ENCODE measurements at regions not wholly inside any gene's neighbourhood (a gene's known extent, or its start where the extent isn't known, plus 50 kb on each side); places are given as distances from the start of the nearest gene placed in this dataset.

GRCh38 chr10:130686689-130687300 lies 550.6 kb downstream of the GLRX3 start:
- Histone ChIP-seq H3K4me1 (ENCODE audit: control insufficient read depth, low read depth, low read length) (no peaks in the 10 kb centered on the region), H3K27me3 (ENCODE audit: control insufficient read depth, insufficient read depth, low read length) (no peaks in the 10 kb centered on the region), H3K36me3 (ENCODE audit: control insufficient read depth, low read depth, low read length) (no peaks in the 10 kb centered on the region), H3K4me3 (ENCODE audit: low read length) (no peak overlapping the region), H3K9ac (ENCODE audit: low read length) (no peak overlapping the region), H3K27ac (ENCODE audit: low read length) (no peak overlapping the region), H3K9me3 (ENCODE audit: control insufficient read depth, low read depth, low read length) (no peaks in the 10 kb centered on the region)

- Histone ChIP-seq H3K4me3 (ENCODE audit: low read length) (no peak overlapping the region), H3K27ac (ENCODE audit: low read length) (no peak overlapping the region), H3K9ac (ENCODE audit: low read length) (no peak overlapping the region), H3K9me3 (ENCODE audit: control insufficient read depth, low read depth, low read length) (no peaks in the 10 kb centered on the region), H3K4me1 (ENCODE audit: control insufficient read depth, low read depth, low read length) (no peaks in the 10 kb centered on the region), H3K27me3 (ENCODE audit: control insufficient read depth, insufficient read depth, low read length) (no peaks in the 10 kb centered on the region), H3K36me3 (ENCODE audit: control insufficient read depth, low read depth, low read length) (no peaks in the 10 kb centered on the region)
Measured at GRCh38 chr10:130687566-130687965, 551.4 kb downstream of the GLRX3 start.

GRCh38 chr10:130689743-130690626 lies 553.8 kb downstream of the GLRX3 start:
- no peaks in the 10 kb centered on the region for H3K4me1 ChIP-seq (ENCODE audit: control insufficient read depth, low read depth, low read length)
- no peaks in the 10 kb centered on the region for H3K36me3 ChIP-seq (ENCODE audit: control insufficient read depth, low read depth, low read length)
- H3K27ac ChIP-seq (ENCODE audit: low read length): no peak overlapping the region
- H3K9ac ChIP-seq (ENCODE audit: low read length): no peak overlapping the region
- no peaks in the 10 kb centered on the region for H3K9me3 ChIP-seq (ENCODE audit: control insufficient read depth, low read depth, low read length)
- no peaks in the 10 kb centered on the region for H3K27me3 ChIP-seq (ENCODE audit: control insufficient read depth, insufficient read depth, low read length)
- no peak overlapping the region for H3K4me3 ChIP-seq (ENCODE audit: low read length)

- Histone ChIP-seq H3K9me3 (ENCODE audit: control insufficient read depth, low read depth, low read length) (no peaks in the 10 kb centered on the region), H3K27me3 (ENCODE audit: control insufficient read depth, insufficient read depth, low read length) (no peaks in the 10 kb centered on the region), H3K4me3 (ENCODE audit: low read length) (no peak overlapping the region), H3K4me1 (ENCODE audit: control insufficient read depth, low read depth, low read length) (no peaks in the 10 kb centered on the region), H3K9ac (ENCODE audit: low read length) (no peak overlapping the region), H3K27ac (ENCODE audit: low read length) (no peak overlapping the region), H3K36me3 (ENCODE audit: control insufficient read depth, low read depth, low read length) (no peaks in the 10 kb centered on the region)
Measured at GRCh38 chr10:130691776-130692175, 555.6 kb downstream of the GLRX3 start.

DNA sequence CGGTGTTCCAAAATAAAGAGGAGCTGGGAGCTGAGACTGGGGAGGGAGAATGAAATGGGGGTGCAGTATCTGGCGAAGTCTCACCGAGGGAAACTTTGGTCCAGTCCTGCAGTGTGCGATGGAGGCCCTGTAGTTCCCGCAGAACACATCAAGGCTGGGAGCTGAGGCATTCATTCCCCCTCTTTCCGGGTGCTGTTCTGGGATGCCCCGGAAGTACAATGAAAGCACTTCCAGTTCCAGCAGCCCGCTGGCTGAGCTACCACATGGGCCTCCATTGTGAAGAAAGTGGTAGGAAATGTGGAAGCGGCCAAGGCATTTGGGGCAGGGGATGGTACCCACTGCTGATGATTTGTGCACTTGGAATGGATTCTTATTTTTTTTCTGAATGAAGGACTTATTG lies 560.7 kb downstream of the GLRX3 start:
- no peaks in the 10 kb centered on the region for H3K27me3 ChIP-seq (ENCODE audit: control insufficient read depth, insufficient read depth, low read length)
- no peak overlapping the region for H3K9ac ChIP-seq (ENCODE audit: low read length)
- H3K9me3 ChIP-seq (ENCODE audit: control insufficient read depth, low read depth, low read length): no peaks in the 10 kb centered on the region
- no peaks in the 10 kb centered on the region for H3K36me3 ChIP-seq (ENCODE audit: control insufficient read depth, low read depth, low read length)
- H3K27ac ChIP-seq (ENCODE audit: low read length): no peak overlapping the region
- H3K4me1 ChIP-seq (ENCODE audit: control insufficient read depth, low read depth, low read length): no peaks in the 10 kb centered on the region
- H3K4me3 ChIP-seq (ENCODE audit: low read length): no peak overlapping the region

GRCh38 chr10:130707389-130707979 lies 571.3 kb downstream of the GLRX3 start:
- Histone ChIP-seq H3K4me3 (ENCODE audit: low read length) (no peak overlapping the region), H3K27me3 (ENCODE audit: control insufficient read depth, insufficient read depth, low read length) (no peaks in the 10 kb centered on the region), H3K4me1 (ENCODE audit: control insufficient read depth, low read depth, low read length) (no peaks in the 10 kb centered on the region), H3K36me3 (ENCODE audit: control insufficient read depth, low read depth, low read length) (no peaks in the 10 kb centered on the region), H3K9me3 (ENCODE audit: control insufficient read depth, low read depth, low read length) (no peaks in the 10 kb centered on the region), H3K27ac (ENCODE audit: low read length) (no peak overlapping the region), H3K9ac (ENCODE audit: low read length) (no peak overlapping the region)

DNA sequence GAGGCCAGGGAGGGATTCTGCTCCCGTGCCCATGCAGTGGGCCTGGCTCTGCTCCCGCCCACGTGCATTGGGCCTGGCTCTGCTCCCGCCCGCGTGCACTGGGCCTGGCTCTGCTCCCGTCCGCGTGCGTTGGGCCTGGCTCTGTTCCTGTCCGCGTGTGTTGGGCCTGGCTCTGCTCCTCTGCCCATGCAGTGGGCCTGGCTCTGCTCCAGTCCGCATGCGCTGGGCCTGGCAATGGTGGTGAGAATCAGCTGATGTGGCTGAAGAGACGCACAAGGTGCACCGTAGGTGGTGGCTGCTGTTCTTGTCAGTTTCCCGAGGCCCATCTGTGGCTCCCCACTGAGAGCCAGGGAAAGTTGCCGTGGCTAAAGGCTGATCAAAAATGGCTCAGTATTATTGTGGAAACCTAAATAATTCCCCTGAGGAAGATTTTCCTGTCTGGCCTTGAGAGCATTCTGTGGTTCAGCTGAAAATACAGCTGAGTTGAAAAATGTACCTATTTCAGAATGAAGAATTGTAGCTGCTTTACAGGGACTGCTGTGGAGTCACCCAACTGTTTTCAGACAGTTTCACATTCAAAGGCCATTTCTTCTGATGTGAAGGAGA lies 572.4 kb downstream of the GLRX3 start:
- Histone ChIP-seq H3K27me3 (ENCODE audit: control insufficient read depth, insufficient read depth, low read length) (no peaks in the 10 kb centered on the region), H3K9ac (ENCODE audit: low read length) (no peak overlapping the region), H3K4me1 (ENCODE audit: control insufficient read depth, low read depth, low read length) (no peaks in the 10 kb centered on the region), H3K9me3 (ENCODE audit: control insufficient read depth, low read depth, low read length) (no peaks in the 10 kb centered on the region), H3K36me3 (ENCODE audit: control insufficient read depth, low read depth, low read length) (no peaks in the 10 kb centered on the region), H3K27ac (ENCODE audit: low read length) (no peak overlapping the region), H3K4me3 (ENCODE audit: low read length) (no peak overlapping the region)

DNA sequence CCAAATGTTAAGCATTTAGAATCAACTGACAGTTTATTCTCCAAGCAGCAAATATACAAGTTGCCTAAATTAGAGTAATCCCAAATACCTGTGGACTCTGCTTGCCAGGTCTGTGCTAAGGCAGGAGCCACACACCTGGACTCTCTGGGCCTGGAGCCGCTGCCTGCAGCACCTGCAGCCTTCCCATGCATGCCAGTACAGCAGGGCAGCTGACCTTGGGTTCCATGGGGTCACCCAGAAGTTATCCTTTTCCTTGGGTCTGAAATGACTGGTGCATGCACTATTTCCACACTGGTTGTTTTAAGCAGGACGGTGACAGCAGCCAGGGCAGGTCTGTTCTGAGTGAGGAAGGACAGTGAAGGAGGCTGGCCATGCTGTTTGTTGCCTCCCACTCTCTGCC lies 573.2 kb downstream of the GLRX3 start:
- no peaks in the 10 kb centered on the region for H3K4me1 ChIP-seq (ENCODE audit: control insufficient read depth, low read depth, low read length)
- no peaks in the 10 kb centered on the region for H3K9me3 ChIP-seq (ENCODE audit: control insufficient read depth, low read depth, low read length)
- no peak overlapping the region for H3K9ac ChIP-seq (ENCODE audit: low read length)
- H3K27me3 ChIP-seq (ENCODE audit: control insufficient read depth, insufficient read depth, low read length): no peaks in the 10 kb centered on the region
- no peak overlapping the region for H3K4me3 ChIP-seq (ENCODE audit: low read length)
- H3K27ac ChIP-seq (ENCODE audit: low read length): no peak overlapping the region
- H3K36me3 ChIP-seq (ENCODE audit: control insufficient read depth, low read depth, low read length): no peaks in the 10 kb centered on the region

- no peaks in the 10 kb centered on the region for H3K9me3 ChIP-seq (ENCODE audit: control insufficient read depth, low read depth, low read length)
Measured at GRCh38 chr10:130711072-130711471, 574.9 kb downstream of the GLRX3 start.

DNA sequence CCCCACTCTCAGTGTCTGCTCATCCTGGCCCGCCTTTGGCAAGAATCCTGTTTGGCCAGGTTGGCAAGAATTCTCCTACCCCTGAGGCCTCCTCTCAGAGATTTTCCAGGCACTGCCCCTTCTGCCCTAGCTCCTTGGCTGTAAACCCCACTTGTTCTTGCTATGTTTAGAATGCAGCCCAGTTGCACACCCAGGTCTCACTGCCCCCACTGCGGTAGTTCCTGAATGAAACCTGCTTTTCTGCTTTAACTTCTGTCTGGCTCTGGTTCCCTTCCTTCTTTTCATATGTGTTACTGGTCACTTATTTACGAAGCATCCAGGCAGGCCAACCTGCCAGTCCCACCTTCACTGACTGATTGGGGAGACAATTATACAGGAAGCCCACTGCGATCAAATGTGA lies 576.9 kb downstream of the GLRX3 start:
- Histone ChIP-seq H3K27me3 (ENCODE audit: control insufficient read depth, insufficient read depth, low read length) (no peaks in the 10 kb centered on the region), H3K36me3 (ENCODE audit: control insufficient read depth, low read depth, low read length) (no peaks in the 10 kb centered on the region), H3K4me1 (ENCODE audit: control insufficient read depth, low read depth, low read length) (no peaks in the 10 kb centered on the region), H3K9me3 (ENCODE audit: control insufficient read depth, low read depth, low read length) (no peaks in the 10 kb centered on the region), H3K27ac (ENCODE audit: low read length) (no peak overlapping the region), H3K9ac (ENCODE audit: low read length) (no peak overlapping the region), H3K4me3 (ENCODE audit: low read length) (no peak overlapping the region)

More at GRCh38 chr10:130711072-130711471, 574.9 kb downstream of the GLRX3 start:
- no peak overlapping the region for H3K4me3 ChIP-seq (ENCODE audit: low read length)
- no peaks in the 10 kb centered on the region for H3K36me3 ChIP-seq (ENCODE audit: control insufficient read depth, low read depth, low read length)
- H3K27me3 ChIP-seq (ENCODE audit: control insufficient read depth, insufficient read depth, low read length): no peaks in the 10 kb centered on the region
- H3K9ac ChIP-seq (ENCODE audit: low read length): no peak overlapping the region
- no peak overlapping the region for H3K27ac ChIP-seq (ENCODE audit: low read length)
- H3K4me1 ChIP-seq (ENCODE audit: control insufficient read depth, low read depth, low read length): no peaks in the 10 kb centered on the region

- no peaks in the 10 kb centered on the region for H3K36me3 ChIP-seq (ENCODE audit: control insufficient read depth, low read depth, low read length)
- no peaks in the 10 kb centered on the region for H3K27me3 ChIP-seq (ENCODE audit: control insufficient read depth, insufficient read depth, low read length)
- no peak overlapping the region for H3K4me3 ChIP-seq (ENCODE audit: low read length)
- H3K27ac ChIP-seq (ENCODE audit: low read length): no peak overlapping the region
- no peak overlapping the region for H3K9ac ChIP-seq (ENCODE audit: low read length)
- H3K4me1 ChIP-seq (ENCODE audit: control insufficient read depth, low read depth, low read length): no peaks in the 10 kb centered on the region
- no peaks in the 10 kb centered on the region for H3K9me3 ChIP-seq (ENCODE audit: control insufficient read depth, low read depth, low read length)
Measured at GRCh38 chr10:130713731-130714130, 577.5 kb downstream of the GLRX3 start.

Measured in iPS-18a (cell line).